ENCODE measurements at regions not wholly inside any gene's neighbourhood (a gene's known extent, or its start where the extent isn't known, plus 50 kb on each side); places are given as distances from the start of the nearest gene placed in this dataset.

GRCh38 chr2:144595279-144595678 lies 75.4 kb upstream of the ZEB2 start:
- TF ChIP-seq CTCF (IDR thresholded peaks at IDR 0.05) (no peak), POLR2A (IDR thresholded peaks at IDR 0.05) (no peak)

All from testis (tissue), 2 donors.